Naive thymus-derived CD8-positive, alpha-beta T cell (primary cell): ENCODE measurements at regions not wholly inside any gene's neighbourhood (a gene's known extent, or its start where the extent isn't known, plus 50 kb on each side); places are given as distances from the start of the nearest gene placed in this dataset.

Source experiments
- ATAC-seq, 2 donors: fragments of 150-1000 bp; cut with Tn5 transposase in 1 of 2; sonication (Bioruptor Pico), chemical (Tn5 transposase) in 1 of 2; 1 replicate in 1 of 2; 2 replicates in 1 of 2; pipeline ENCODE4 v1.10.0; 2021; ENCODE audit warnings: mild to moderate bottlenecking in 2 of 2, moderate library complexity in 2 of 2
- POLR2A ChIA-PET: fragments of 350-600 bp; sonication (Branson Sonifier 250); formaldehyde crosslinking; loops from one replicate; lab custom pipeline; 2021; ENCODE audit warnings: antibody characterized with exemption; lab: Charles Lee
- DNase-seq, 10 donors: peaks; one replicate each; pipeline versions ENCODE4 v3.0.0 to v3.0.0-alpha.2; 2020 to 2022
- H3K27ac Mint-ChIP-seq, 10 donors: one replicate each; pipeline ENCODE4 v1.8.0; 2020 to 2022; ENCODE audit warnings: mild to moderate bottlenecking in 10 of 10, mixed read lengths in 10 of 10, moderate library complexity in 4 of 10, inconsistent platforms in 1 of 10
- H3K27me3 Mint-ChIP-seq, 5 donors: one replicate each; pipeline ENCODE4 v1.8.0; 2021 to 2022; ENCODE audit warnings: mixed read lengths in 5 of 5
- H3K36me3 Mint-ChIP-seq, 3 donors: one replicate each; pipeline ENCODE4 v1.8.0; 2020 to 2022; ENCODE audit warnings: mixed read lengths in 3 of 3, mild to moderate bottlenecking in 2 of 3, inconsistent platforms in 1 of 3
- H3K4me1 Mint-ChIP-seq, 4 donors: one replicate each; pipeline ENCODE4 v1.8.0; 2021 to 2022; ENCODE audit warnings: mixed read lengths in 4 of 4
- H3K4me3 Mint-ChIP-seq, 10 donors: one replicate each; pipeline ENCODE4 v1.8.0; 2020 to 2022; ENCODE audit warnings: mild to moderate bottlenecking in 10 of 10, mixed read lengths in 10 of 10, moderate library complexity in 6 of 10, inconsistent platforms in 1 of 10
- H3K9me3 Mint-ChIP-seq, 9 donors: one replicate each; pipeline ENCODE4 v1.8.0; 2020 to 2022; ENCODE audit warnings: mixed read lengths in 9 of 9, mild to moderate bottlenecking in 3 of 9, inconsistent platforms in 1 of 9, moderate library complexity in 1 of 9

- Mint-ChIP-seq H3K27ac (no peak overlapping the region), H3K36me3 (no peaks in the 10 kb centered on the region), H3K27me3 (no peaks in the 10 kb centered on the region), H3K4me3 (no peak overlapping the region), H3K9me3 (no peaks in the 10 kb centered on the region), H3K4me1 (no peaks in the 10 kb centered on the region)
- POLR2A ChIA-PET = no interaction called here
- ATAC-seq (no peak), DNase-seq (no peak)
These were observed 70.1 kb downstream of the PJA1 start for GRCh38 chrX:69094977-69095669.

GRCh38 chrX:69093960-69094871 lies 71.0 kb downstream of the PJA1 start:
- POLR2A ChIA-PET = no interaction called here
- Mint-ChIP-seq H3K27me3 (no peaks in the 10 kb centered on the region), H3K9me3 (no peaks in the 10 kb centered on the region), H3K4me3 (no peak overlapping the region), H3K4me1 (no peaks in the 10 kb centered on the region), H3K36me3 (no peaks in the 10 kb centered on the region), H3K27ac (no peak overlapping the region)
- DNase-seq = peak in 9 of 10 donors; percentile 3 to 65 (median 23)
- ATAC-seq = no peak

DNA sequence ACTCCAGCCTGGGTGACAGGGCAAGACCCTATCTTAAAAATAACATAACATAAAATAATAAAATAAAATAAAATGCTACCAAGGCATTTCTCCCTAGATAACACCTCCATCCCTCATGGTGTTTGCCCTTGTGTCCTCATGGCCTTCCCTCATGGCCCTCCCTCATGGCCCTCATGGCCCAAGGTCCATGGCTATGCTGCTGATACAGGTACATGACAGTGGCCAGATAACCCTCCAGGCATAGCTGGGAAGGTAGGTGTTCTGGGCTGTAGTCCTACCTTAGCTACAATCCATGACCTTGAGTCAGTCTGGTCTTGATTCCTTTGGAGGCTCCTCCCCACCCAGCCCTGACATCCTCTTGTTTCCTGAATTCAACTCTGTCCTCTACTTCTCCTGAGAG lies 75.2 kb downstream of the PJA1 start:
- Mint-ChIP-seq H3K4me3 (no peak overlapping the region), H3K4me1 (no peaks in the 10 kb centered on the region), H3K27me3 (no peaks in the 10 kb centered on the region), H3K36me3 (no peaks in the 10 kb centered on the region), H3K27ac (no peak overlapping the region), H3K9me3 (no peaks in the 10 kb centered on the region)
- DNase-seq (no peak), ATAC-seq (no peak)
- POLR2A ChIA-PET = no interaction called here

- DNase-seq = no peak
- Mint-ChIP-seq H3K4me1 (no peaks in the 10 kb centered on the region), H3K27ac (no peak overlapping the region), H3K36me3 (no peaks in the 10 kb centered on the region), H3K27me3 (no peaks in the 10 kb centered on the region), H3K9me3 (no peaks in the 10 kb centered on the region), H3K4me3 (no peak overlapping the region)
- POLR2A ChIA-PET = no interaction called here
- no peak for ATAC-seq
These were observed 76.0 kb downstream of the PJA1 start for GRCh38 chrX:69089203-69089602.

GRCh38 chrX:69088171-69088938 lies 76.9 kb downstream of the PJA1 start:
- Mint-ChIP-seq H3K4me3 (no peak overlapping the region), H3K9me3 (no peaks in the 10 kb centered on the region), H3K27ac (no peak overlapping the region), H3K27me3 (no peaks in the 10 kb centered on the region), H3K4me1 (no peaks in the 10 kb centered on the region), H3K36me3 (no peaks in the 10 kb centered on the region)
- DNase-seq (no peak), ATAC-seq (no peak)
- POLR2A ChIA-PET = interaction anchor here (0.6 kb wide), 1 partner anchor 105 kb away, joined by 3 read pairs; no protein-coding TSS in a partner anchor

DNA sequence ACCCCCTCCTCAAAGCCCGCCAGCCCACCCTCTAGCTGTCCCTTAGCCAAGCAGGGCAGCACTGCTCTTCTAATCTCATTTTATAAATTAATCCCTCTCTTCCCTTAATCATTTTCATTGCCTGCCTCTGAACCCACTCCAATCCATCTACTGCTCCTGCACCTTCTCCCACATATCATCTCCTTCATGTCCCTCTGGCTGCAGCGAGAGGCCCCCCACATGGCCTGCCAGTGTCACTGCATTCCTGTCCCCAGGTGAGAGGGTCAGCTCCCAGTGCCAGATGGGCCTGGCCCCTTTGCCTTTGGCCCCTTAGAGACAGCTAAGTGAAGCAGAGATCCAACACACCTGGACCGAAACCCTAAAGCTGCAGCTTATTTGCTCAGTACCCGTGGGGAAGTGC lies 79.4 kb downstream of the PJA1 start:
- POLR2A ChIA-PET = no interaction called here
- ATAC-seq = no peak
- no peak for DNase-seq

GRCh38 chrX:69085151-69085550 lies 80.1 kb downstream of the PJA1 start:
- POLR2A ChIA-PET = no interaction called here
- H3K27me3 Mint-ChIP-seq = no peaks in the 10 kb centered on the region
- ATAC-seq (no peak), DNase-seq (no peak)
- no peak overlapping the region for H3K27ac Mint-ChIP-seq
- no peaks in the 10 kb centered on the region for H3K36me3 Mint-ChIP-seq
- H3K4me3 Mint-ChIP-seq = no peak overlapping the region
- no peaks in the 10 kb centered on the region for H3K4me1 Mint-ChIP-seq
- no peaks in the 10 kb centered on the region for H3K9me3 Mint-ChIP-seq

More for the DNA sequence above, 79.4 kb downstream of the PJA1 start:
- Mint-ChIP-seq H3K27me3 (no peaks in the 10 kb centered on the region), H3K4me1 (no peaks in the 10 kb centered on the region), H3K27ac (no peak overlapping the region), H3K4me3 (no peak overlapping the region), H3K9me3 (no peaks in the 10 kb centered on the region), H3K36me3 (no peaks in the 10 kb centered on the region)

DNA sequence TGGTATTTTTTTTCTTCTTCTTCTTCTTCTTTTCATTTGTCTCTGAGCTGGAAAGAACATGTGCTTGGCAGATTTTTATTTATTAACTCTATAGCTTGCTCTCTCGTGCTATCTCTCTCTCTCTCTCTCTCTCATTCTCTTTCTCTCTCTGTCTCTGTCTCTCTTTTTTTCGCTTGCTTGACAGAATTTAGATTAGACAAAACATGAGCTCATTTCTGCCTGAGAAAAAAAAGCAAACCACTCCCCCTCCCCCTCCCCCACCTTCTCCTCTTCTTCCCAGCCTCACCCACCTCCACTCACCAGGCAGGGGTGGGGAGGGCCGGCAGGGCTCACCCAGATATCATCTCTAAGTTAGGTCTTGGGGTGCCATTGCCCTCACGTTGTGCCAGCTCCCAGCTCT lies 81.5 kb downstream of the PJA1 start:
- H3K36me3 Mint-ChIP-seq = no peaks in the 10 kb centered on the region
- H3K4me3 Mint-ChIP-seq = no peak overlapping the region
- no peaks in the 10 kb centered on the region for H3K27me3 Mint-ChIP-seq
- no peaks in the 10 kb centered on the region for H3K9me3 Mint-ChIP-seq
- H3K4me1 Mint-ChIP-seq = no peaks in the 10 kb centered on the region
- H3K27ac Mint-ChIP-seq = peak overlapping the region in 1 of 10 donors; percentile 43
- ATAC-seq (no peak), DNase-seq (no peak)
- POLR2A ChIA-PET = no interaction called here

GRCh38 chrX:69083361-69083760 lies 81.9 kb downstream of the PJA1 start:
- Mint-ChIP-seq H3K9me3 (no peaks in the 10 kb centered on the region), H3K4me3 (no peak overlapping the region), H3K27me3 (no peaks in the 10 kb centered on the region), H3K36me3 (no peaks in the 10 kb centered on the region), H3K27ac (no peak overlapping the region), H3K4me1 (no peaks in the 10 kb centered on the region)
- POLR2A ChIA-PET = no interaction called here
- no peak for DNase-seq
- no peak for ATAC-seq

GRCh38 chrX:69082753-69083150 lies 82.5 kb downstream of the PJA1 start:
- H3K4me3 Mint-ChIP-seq = no peak overlapping the region
- no peaks in the 10 kb centered on the region for H3K4me1 Mint-ChIP-seq
- H3K27me3 Mint-ChIP-seq = no peaks in the 10 kb centered on the region
- POLR2A ChIA-PET = no interaction called here
- no peak overlapping the region for H3K27ac Mint-ChIP-seq
- H3K36me3 Mint-ChIP-seq = no peaks in the 10 kb centered on the region
- DNase-seq = no peak
- no peaks in the 10 kb centered on the region for H3K9me3 Mint-ChIP-seq
- ATAC-seq = no peak

GRCh38 chrX:69082055-69082752 lies 83.0 kb downstream of the PJA1 start:
- DNase-seq = no peak
- H3K27me3 Mint-ChIP-seq = no peaks in the 10 kb centered on the region
- no peaks in the 10 kb centered on the region for H3K9me3 Mint-ChIP-seq
- POLR2A ChIA-PET = no interaction called here
- H3K4me1 Mint-ChIP-seq = no peaks in the 10 kb centered on the region
- H3K36me3 Mint-ChIP-seq = no peaks in the 10 kb centered on the region
- no peak overlapping the region for H3K27ac Mint-ChIP-seq
- H3K4me3 Mint-ChIP-seq = no peak overlapping the region
- ATAC-seq = no peak

GRCh38 chrX:69080855-69081465 lies 84.3 kb downstream of the PJA1 start:
- H3K36me3 Mint-ChIP-seq = no peaks in the 10 kb centered on the region
- H3K9me3 Mint-ChIP-seq = no peaks in the 10 kb centered on the region
- no peak overlapping the region for H3K4me3 Mint-ChIP-seq
- ATAC-seq (no peak), DNase-seq (no peak)
- no peaks in the 10 kb centered on the region for H3K4me1 Mint-ChIP-seq
- H3K27me3 Mint-ChIP-seq = no peaks in the 10 kb centered on the region
- no peak overlapping the region for H3K27ac Mint-ChIP-seq
- POLR2A ChIA-PET = no interaction called here
